IMR-90 (cell line): ENCODE measurements at regions not wholly inside any gene's neighbourhood (a gene's known extent, or its start where the extent isn't known, plus 50 kb on each side); places are given as distances from the start of the nearest gene placed in this dataset.

Source experiments
- ATAC-seq: fragments of 200-7000 bp; cut with Tn5 transposase; 2 replicates; pipeline ENCODE4 v1.9.1; 2020; ENCODE audit warnings: low read depth, mild to moderate bottlenecking, moderate library complexity
- BruUV-seq: library from RNA; stranded (reverse); fragments of 400-500 nt; replicated peaks from 2 replicates; lab custom pipeline; 2021; lab: Mats Ljungman, UMichigan
- CTCF ChIA-PET: fragments of 300-600 bp; formaldehyde crosslinking; extraction: SDS; loops from one replicate; lab custom pipeline; 2021; ENCODE audit warnings: antibody characterized with exemption; lab: Yijun Ruan, JAX
- POLR2A ChIA-PET: fragments of 300-600 bp; sonication (Branson Sonifier 250); formaldehyde crosslinking; loops from one replicate; lab custom pipeline; 2022; ENCODE audit warnings: antibody characterized with exemption; ENCODE audit not compliant: unreplicated experiment; lab: Charles Lee
- DNase-seq: peaks from one replicate; pipeline ENCODE4 v3.0.0; 2013
- H2AFZ ChIP-seq: replicated peaks from 2 replicates; pipeline ENCODE3; 2013; ENCODE audit warnings: low read length, mild to moderate bottlenecking; ENCODE audit not compliant: poor library complexity
- H2AK5ac ChIP-seq: 2 replicates; pipeline ENCODE4 v1.6.1; 2013; ENCODE audit warnings: low read depth, low read length, inconsistent platforms
- H2AK9ac ChIP-seq: replicated peaks from 2 replicates; pipeline ENCODE3; 2013; ENCODE audit warnings: mild to moderate bottlenecking, low read depth, low read length, moderate library complexity; ENCODE audit not compliant: poor library complexity
- H2BK120ac ChIP-seq: 2 replicates; pipeline ENCODE4 v1.6.1; 2013; ENCODE audit warnings: low read depth, low read length, inconsistent platforms
- H2BK15ac ChIP-seq: 3 replicates; pipeline ENCODE4 v1.6.1; 2013; ENCODE audit warnings: low read depth, low read length, inconsistent platforms
- H2BK20ac ChIP-seq: 2 replicates; pipeline ENCODE4 v1.6.1; 2013; ENCODE audit warnings: low read depth, mild to moderate bottlenecking, inconsistent platforms, low read length, moderate library complexity
- H2BK5ac ChIP-seq: 2 replicates; pipeline ENCODE4 v1.6.1; 2013; ENCODE audit warnings: mild to moderate bottlenecking, low read depth, low read length, inconsistent platforms; ENCODE audit not compliant: poor library complexity, severe bottlenecking
- H3K14ac ChIP-seq: replicated peaks from 2 replicates; pipeline ENCODE4 v1.6.1; 2013; ENCODE audit warnings: low read depth, low read length, inconsistent platforms
- H3K18ac ChIP-seq: 2 replicates; pipeline ENCODE4 v1.6.1; 2013; ENCODE audit warnings: low read depth, low read length, control low read depth
- H3K23ac ChIP-seq: 2 replicates; pipeline ENCODE4 v1.6.1; 2013; ENCODE audit warnings: low read depth, low read length, inconsistent platforms
- H3K27ac ChIP-seq: 2 replicates; pipeline ENCODE4 v1.5.1; 2013; ENCODE audit warnings: mild to moderate bottlenecking, control low read depth, low read length; ENCODE audit not compliant: insufficient read depth
- H3K27me3 ChIP-seq: 2 replicates; pipeline ENCODE4 v1.6.1; 2013; ENCODE audit warnings: low read length; ENCODE audit not compliant: control insufficient read depth, insufficient read depth
- H3K36me3 ChIP-seq: 2 replicates; pipeline ENCODE4 v1.6.1; 2013; ENCODE audit warnings: low read length, mixed read lengths; ENCODE audit not compliant: control insufficient read depth, insufficient read depth
- H3K4ac ChIP-seq: 2 replicates; pipeline ENCODE4 v1.6.1; 2013; ENCODE audit warnings: low read depth, low read length, inconsistent platforms
- H3K4me1 ChIP-seq: 2 replicates; pipeline ENCODE4 v1.6.1; 2013; ENCODE audit warnings: low read length, mixed read lengths; ENCODE audit not compliant: control insufficient read depth, insufficient read depth
- H3K4me2 ChIP-seq: 2 replicates; pipeline ENCODE4 v1.6.1; 2013; ENCODE audit warnings: low read depth, mild to moderate bottlenecking, control low read depth, low read length, moderate library complexity
- H3K4me3 ChIP-seq: 2 replicates; pipeline ENCODE4 v1.5.1; 2013; ENCODE audit warnings: low read depth, mild to moderate bottlenecking, control low read depth, low read length, moderate library complexity; ENCODE audit not compliant: insufficient read depth
- H3K56ac ChIP-seq: 2 replicates; pipeline ENCODE4 v1.6.1; 2013; ENCODE audit warnings: low read length, inconsistent platforms; ENCODE audit not compliant: insufficient read depth; ENCODE audit errors: extremely low read depth
- H3K79me1 ChIP-seq, 2 experiments: 2 replicates each; pipeline ENCODE4 v1.6.1; 2013; ENCODE audit warnings: low read length in 2 of 2, inconsistent platforms in 1 of 2, low read depth in 1 of 2
- H3K9ac ChIP-seq: 2 replicates; pipeline ENCODE4 v1.6.1; 2013; ENCODE audit warnings: low read depth, low read length, control low read depth
- H3K9me1 ChIP-seq: 2 replicates; pipeline ENCODE4 v1.6.1; 2013; ENCODE audit warnings: low read length, inconsistent platforms; ENCODE audit not compliant: insufficient read depth
- H3K9me3 ChIP-seq: 2 replicates; pipeline ENCODE4 v1.6.1; 2013; ENCODE audit warnings: low read length; ENCODE audit not compliant: control insufficient read depth, insufficient read depth
- H4K20me1 ChIP-seq: 2 replicates; pipeline ENCODE4 v1.6.1; 2013; ENCODE audit warnings: low read length, inconsistent platforms; ENCODE audit not compliant: insufficient read depth
- H4K5ac ChIP-seq: 2 replicates; pipeline ENCODE4 v1.6.1; 2013; ENCODE audit warnings: mild to moderate bottlenecking, low read depth, low read length, control low read depth
- H4K8ac ChIP-seq, 2 experiments: 2 replicates each; pipeline ENCODE4 v1.6.1; 2013; ENCODE audit warnings: low read depth in 2 of 2, low read length in 2 of 2, control low read depth in 1 of 2, inconsistent platforms in 1 of 2
- H4K91ac ChIP-seq: 2 replicates; pipeline ENCODE4 v1.6.1; 2013; ENCODE audit warnings: low read depth, low read length, inconsistent platforms; ENCODE audit not compliant: insufficient read depth
- BHLHE40 ChIP-seq: fragments of 150-350 bp; IDR thresholded peaks from 2 replicates; pipeline ENCODE4 v1.6.1; 2016; ENCODE audit warnings: mild to moderate bottlenecking, low read depth, low read length
- CEBPB ChIP-seq: IDR thresholded peaks from 2 replicates; pipeline ENCODE4 v1.6.1; 2012; ENCODE audit warnings: low read depth, low read length, improper control_type of control experiment
- CHD1 ChIP-seq: IDR thresholded peaks from 2 replicates; pipeline ENCODE4 v1.6.1; 2012; ENCODE audit warnings: low read depth, low read length, improper control_type of control experiment
- FOS ChIP-seq: fragments of 150-350 bp; IDR thresholded peaks from 2 replicates; pipeline ENCODE4 v1.6.1; 2016; ENCODE audit warnings: low read depth, low read length
- MAFK ChIP-seq: IDR thresholded peaks from 2 replicates; pipeline ENCODE4 v1.6.1; 2012; ENCODE audit warnings: low read depth, low read length, improper control_type of control experiment
- MAZ ChIP-seq: IDR thresholded peaks from 2 replicates; pipeline ENCODE4 v1.6.1; 2012; ENCODE audit warnings: low read depth, mild to moderate bottlenecking, low read length, improper control_type of control experiment, moderate library complexity, borderline replicate concordance
- MXI1 ChIP-seq: IDR thresholded peaks from 2 replicates; pipeline ENCODE4 v1.6.1; 2012; ENCODE audit warnings: low read depth, mild to moderate bottlenecking, low read length, moderate library complexity, borderline replicate concordance
- NFE2L2 ChIP-seq: fragments of 150-350 bp; IDR thresholded peaks from 2 replicates; pipeline ENCODE4 v1.6.1; 2016; ENCODE audit warnings: low read depth, mild to moderate bottlenecking, low read length
- POLR2A ChIP-seq: IDR thresholded peaks from 2 replicates; pipeline ENCODE4 v1.6.1; 2012; ENCODE audit warnings: mild to moderate bottlenecking, low read depth, low read length
- RAD21 ChIP-seq: IDR thresholded peaks from 2 replicates; pipeline ENCODE4 v1.6.1; 2012; ENCODE audit warnings: low read length, improper control_type of control experiment
- RCOR1 ChIP-seq: IDR thresholded peaks from 2 replicates; pipeline ENCODE4 v1.6.1; 2012; ENCODE audit warnings: mild to moderate bottlenecking, low read length, improper control_type of control experiment; ENCODE audit not compliant: insufficient replicate concordance
- RFX5 ChIP-seq: IDR thresholded peaks from 2 replicates; pipeline ENCODE4 v1.8.0; 2012; ENCODE audit warnings: low read depth, mild to moderate bottlenecking, low read length, moderate library complexity
- SMC3 ChIP-seq: fragments of 150-350 bp; IDR thresholded peaks from 2 replicates; pipeline ENCODE4 v1.6.1; 2016; ENCODE audit warnings: low read depth, mild to moderate bottlenecking, antibody characterized with exemption, low read length, moderate library complexity
- WGBS, 2 experiments: methylation state at CpG; one replicate each; pipeline versions ENCODE4 v1.1.5 to v1.1.7; 2013; ENCODE audit warnings: missing lambda C conversion rate in 2 of 2; ENCODE audit not compliant: insufficient read length in 1 of 2; ENCODE audit errors: extremely low coverage in 2 of 2; 5-methylcytosine and 5-hydroxymethylcytosine counted together
- dilution Hi-C: fragments of 300-500 bp; cut with HindIII; formaldehyde crosslinking; loops from one replicate; pipeline ENCODE4 v1.14.3; 2018; ENCODE audit warnings: low sequenced_read_pairs; ENCODE audit not compliant: unreplicated experiment
- in situ Hi-C: fragments of 300-500 bp; cut with MboI; formaldehyde crosslinking; loops from 3 replicates; pipeline ENCODE4 v1.14.3; 2019; ENCODE audit warnings: low sequenced_read_pairs, inconsistent platforms, mixed read lengths
- intact Hi-C: fragments of 100-400 bp; cut with micrococcal nuclease; formaldehyde crosslinking; loops from 2 replicates; pipeline ENCODE4 v1.10.0; 2022
- TF ChIP-seq, protein P1 (sequence below): conservative IDR thresholded peaks from 2 replicates; pipeline ENCODE4 v1.5.1; 2012; ENCODE audit warnings: mild to moderate bottlenecking, low read depth, low read length, improper control_type of control experiment
- TF ChIP-seq, protein P2 (sequence below): fragments of 150-350 bp; IDR thresholded peaks from 2 replicates; pipeline ENCODE4 v1.6.1; 2017; ENCODE audit warnings: mild to moderate bottlenecking, antibody characterized with exemption, low read length, low read depth

DNA sequence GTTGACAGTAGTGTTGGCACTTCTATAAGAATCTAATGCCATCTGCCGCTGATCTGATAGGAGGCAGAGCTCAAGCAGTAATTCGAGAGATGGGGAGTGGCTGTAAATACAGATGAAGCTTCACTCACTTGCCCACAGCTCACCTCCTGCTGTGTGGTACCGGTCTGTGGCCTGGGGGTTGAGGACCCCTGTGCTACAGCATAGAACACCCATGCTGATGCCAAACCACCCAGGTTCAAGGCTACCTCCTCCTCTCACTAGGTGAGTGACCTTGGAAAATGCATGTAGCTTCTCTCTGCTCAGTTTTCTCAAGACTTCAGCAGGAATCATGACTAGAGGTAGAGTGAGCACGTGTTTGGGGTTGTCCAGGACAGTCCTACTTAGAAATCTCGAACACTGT is 263.4 kb downstream of the SH3BP4 start:
- H2AK9ac ChIP-seq = no peak overlapping the region
- no peak overlapping the region for H3K56ac ChIP-seq
- ChIA-PET POLR2A (no interaction called here), CTCF (no interaction called here)
- no peaks in the 10 kb centered on the region for H3K79me1 ChIP-seq
- no peak overlapping the region for H2BK5ac ChIP-seq
- no peak overlapping the region for H4K91ac ChIP-seq
- H3K27ac ChIP-seq = no peak overlapping the region
- no peak overlapping the region for H2BK15ac ChIP-seq
- no peaks in the 10 kb centered on the region for H3K9me3 ChIP-seq
- no CpG with 5 or more reads among the region's 5 CpGs for WGBS, 2 experiments
- H3K14ac ChIP-seq = no peak overlapping the region
- H3K9ac ChIP-seq = no peak overlapping the region
- H2AFZ ChIP-seq = no peak overlapping the region
- intact Hi-C loops (no loop called here), in situ Hi-C loops (no loop called here), dilution Hi-C loops (no loop called here)
- H3K4me2 ChIP-seq = no peak overlapping the region
- TF ChIP-seq, protein P1, sequence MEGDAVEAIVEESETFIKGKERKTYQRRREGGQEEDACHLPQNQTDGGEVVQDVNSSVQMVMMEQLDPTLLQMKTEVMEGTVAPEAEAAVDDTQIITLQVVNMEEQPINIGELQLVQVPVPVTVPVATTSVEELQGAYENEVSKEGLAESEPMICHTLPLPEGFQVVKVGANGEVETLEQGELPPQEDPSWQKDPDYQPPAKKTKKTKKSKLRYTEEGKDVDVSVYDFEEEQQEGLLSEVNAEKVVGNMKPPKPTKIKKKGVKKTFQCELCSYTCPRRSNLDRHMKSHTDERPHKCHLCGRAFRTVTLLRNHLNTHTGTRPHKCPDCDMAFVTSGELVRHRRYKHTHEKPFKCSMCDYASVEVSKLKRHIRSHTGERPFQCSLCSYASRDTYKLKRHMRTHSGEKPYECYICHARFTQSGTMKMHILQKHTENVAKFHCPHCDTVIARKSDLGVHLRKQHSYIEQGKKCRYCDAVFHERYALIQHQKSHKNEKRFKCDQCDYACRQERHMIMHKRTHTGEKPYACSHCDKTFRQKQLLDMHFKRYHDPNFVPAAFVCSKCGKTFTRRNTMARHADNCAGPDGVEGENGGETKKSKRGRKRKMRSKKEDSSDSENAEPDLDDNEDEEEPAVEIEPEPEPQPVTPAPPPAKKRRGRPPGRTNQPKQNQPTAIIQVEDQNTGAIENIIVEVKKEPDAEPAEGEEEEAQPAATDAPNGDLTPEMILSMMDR = no peak
- TF ChIP-seq CHD1 (no peak), NFE2L2 (no peak), MAFK (no peak), POLR2A (no peak), RFX5 (no peak), MXI1 (no peak), SMC3 (no peak), CEBPB (no peak), FOS (no peak), RAD21 (no peak), BHLHE40 (no peak), MAZ (no peak), RCOR1 (no peak)
- TF ChIP-seq, protein P2, sequence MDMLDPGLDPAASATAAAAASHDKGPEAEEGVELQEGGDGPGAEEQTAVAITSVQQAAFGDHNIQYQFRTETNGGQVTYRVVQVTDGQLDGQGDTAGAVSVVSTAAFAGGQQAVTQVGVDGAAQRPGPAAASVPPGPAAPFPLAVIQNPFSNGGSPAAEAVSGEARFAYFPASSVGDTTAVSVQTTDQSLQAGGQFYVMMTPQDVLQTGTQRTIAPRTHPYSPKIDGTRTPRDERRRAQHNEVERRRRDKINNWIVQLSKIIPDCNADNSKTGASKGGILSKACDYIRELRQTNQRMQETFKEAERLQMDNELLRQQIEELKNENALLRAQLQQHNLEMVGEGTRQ = no peak
- H4K8ac ChIP-seq = no peak overlapping the region
- H2BK20ac ChIP-seq = no peak overlapping the region
- H2BK120ac ChIP-seq = no peak overlapping the region
- no peak overlapping the region for H3K4me3 ChIP-seq
- no peaks in the 10 kb centered on the region for H3K9me1 ChIP-seq
- BruUV-seq = no TSS peak
- no peaks in the 10 kb centered on the region for H4K20me1 ChIP-seq
- no peaks in the 10 kb centered on the region for H3K4me1 ChIP-seq
- ATAC-seq (no peak), DNase-seq (no peak)
- no peak overlapping the region for H3K18ac ChIP-seq
- no peaks in the 10 kb centered on the region for H3K36me3 ChIP-seq
- H3K27me3 ChIP-seq = peaks cover 31% of the 10 kb centered on the region
- H3K4ac ChIP-seq = no peak overlapping the region
- H3K23ac ChIP-seq = no peak overlapping the region
- no peak overlapping the region for H4K5ac ChIP-seq
- no peak overlapping the region for H2AK5ac ChIP-seq
